ENCODE measurements at regions not wholly inside any gene's neighbourhood (a gene's known extent, or its start where the extent isn't known, plus 50 kb on each side); places are given as distances from the start of the nearest gene placed in this dataset.

- no peak overlapping the region for H3K4me2 ChIP-seq (ENCODE audit: insufficient read depth, insufficient read length, low read length)
- WGBS (ENCODE audit: extremely low coverage, insufficient read length, low lambda C conversion rate), result no CpG with 5 or more reads among the region's 2 CpGs
Observed at GRCh38 chr11:15861256-15861655, 495.1 kb downstream of the SOX6 start.

More at GRCh38 chr11:15861256-15861655, 495.1 kb downstream of the SOX6 start:
- no peak overlapping the region for H3K9ac ChIP-seq (ENCODE audit: extremely low read depth, insufficient read length, low read length)
- no peak for DNase-seq
- no peaks in the 10 kb centered on the region for H3K9me3 ChIP-seq (ENCODE audit: control insufficient read depth, low read depth, low read length)
- no peak overlapping the region for H3K27ac ChIP-seq (ENCODE audit: insufficient read length, low read depth, low read length)
- no peaks in the 10 kb centered on the region for H3K23me2 ChIP-seq (ENCODE audit: insufficient read length, low read depth, low read length, poor library complexity, severe bottlenecking)
- no peak overlapping the region for H2BK15ac ChIP-seq (ENCODE audit: low read depth, low read length)
- no peak overlapping the region for H3K4me3 Mint-ChIP-seq
- H3K36me3 Mint-ChIP-seq (ENCODE audit: insufficient read depth in 1 of 3, low read depth in 3 of 3), result no peaks in the 10 kb centered on the region
- H2BK120ac ChIP-seq (ENCODE audit: low read depth, low read length, poor library complexity, severe bottlenecking), result no peak overlapping the region
- no peak overlapping the region for H3K18ac ChIP-seq (ENCODE audit: insufficient read length, low read depth, low read length)
- no peaks in the 10 kb centered on the region for H3K79me2 ChIP-seq (ENCODE audit: insufficient read depth, low read length)
- no peak overlapping the region for H4K8ac ChIP-seq (replicated peaks; ENCODE audit: insufficient read length, low read depth, low read length)
- H2AFZ ChIP-seq (ENCODE audit: low read length), result no peak overlapping the region
- no peak overlapping the region for H3K56ac ChIP-seq (ENCODE audit: insufficient read length, low read depth, low read length)
- H3T11ph ChIP-seq (ENCODE audit: low read length), result no peak overlapping the region
- no peaks in the 10 kb centered on the region; a peak in 1 of 5 replicates for H3K9me3 Mint-ChIP-seq
- H3K4me1 Mint-ChIP-seq, result peaks cover 22 to 26% of the 10 kb centered on the region in 2 experiments
- H3K27me3 Mint-ChIP-seq (ENCODE audit: low read depth), result peaks cover 7% of the 10 kb centered on the region
- H2BK12ac ChIP-seq (ENCODE audit: insufficient read length, low read depth, low read length), result no peak overlapping the region
- H3K4ac ChIP-seq (ENCODE audit: low read depth, low read length), result no peak overlapping the region
- H4K20me1 ChIP-seq (ENCODE audit: control insufficient read depth, insufficient read depth, insufficient read length), result no peaks in the 10 kb centered on the region
- H2BK5ac ChIP-seq (ENCODE audit: insufficient read length, low read length), result no peak overlapping the region
- H2AK5ac ChIP-seq (ENCODE audit: insufficient read length, low read length), result no peak overlapping the region
- H3K27me3 ChIP-seq (ENCODE audit: insufficient read depth, low read length), result no peaks in the 10 kb centered on the region
- no peak overlapping the region for H4K5ac ChIP-seq (ENCODE audit: insufficient read length, low read depth, low read length)
- no peak overlapping the region for H2BK20ac ChIP-seq (ENCODE audit: low read depth, low read length, poor library complexity, severe bottlenecking)
- no peak for TF ChIP-seq CTCF (conservative IDR thresholded peaks at IDR 0.05)
- H3K27ac Mint-ChIP-seq, result no peak overlapping the region
- no peak overlapping the region for H4K91ac ChIP-seq (ENCODE audit: insufficient read length, low read depth, low read length)
- H3K23ac ChIP-seq (ENCODE audit: insufficient read length, low read depth, low read length), result no peak overlapping the region
- no peak overlapping the region for H3K14ac ChIP-seq (ENCODE audit: insufficient read depth, low read length)
- H3K79me1 ChIP-seq (ENCODE audit: insufficient read depth, low read depth, low read length, poor library complexity, severe bottlenecking), result no peaks in the 10 kb centered on the region
- H3K4me1 ChIP-seq (ENCODE audit: insufficient read depth, low read length), result peaks cover 3% of the 10 kb centered on the region; the same call in 1 of the 2 replicates

Data from H9 (cell line).